Body of pancreas (tissue), 4 donors: ENCODE measurements at regions not wholly inside any gene's neighbourhood (a gene's known extent, or its start where the extent isn't known, plus 50 kb on each side); places are given as distances from the start of the nearest gene placed in this dataset.

Experiments used
- ATAC-seq: fragments of 150-250 bp; one replicate; pipeline ENCODE4 v1.9.1; 2016
- DNase-seq, 4 donors: peaks; one replicate each; pipeline ENCODE4 v3.0.0-alpha.2; 2019
- H3K27ac ChIP-seq, 4 donors: fragments of 200-600 bp; sonication (generic); 1 replicate in 3 of 4; 2 replicates in 1 of 4; pipeline versions ENCODE4 v1.5.1 to v1.6.1; 2016 to 2019; ENCODE audit warnings: mild to moderate bottlenecking in 1 of 4, mixed read lengths in 1 of 4, moderate library complexity in 1 of 4
- H3K27me3 ChIP-seq, 2 donors: fragments of 200-600 bp; sonication (generic); one replicate each; pipeline ENCODE4 v1.6.0; 2016; ENCODE audit warnings: mild to moderate bottlenecking in 1 of 2
- H3K36me3 ChIP-seq, 2 donors: fragments of 200-600 bp; sonication (generic); replicated peaks in 1 of 2; 2 replicates each; pipeline ENCODE4 v1.5.1; 2016; ENCODE audit warnings: low read depth in 2 of 2; ENCODE audit not compliant: insufficient read depth in 1 of 2
- H3K4me1 ChIP-seq: fragments of 200-600 bp; sonication (generic); one replicate; pipeline ENCODE4 v1.6.0; 2016
- H3K4me3 ChIP-seq, 2 donors: fragments of 200-600 bp; sonication (generic); 1 replicate in 1 of 2; 2 replicates in 1 of 2; pipeline ENCODE4 v1.5.1; 2016 to 2019
- H3K9me3 ChIP-seq, 3 donors: fragments of 200-600 bp; sonication (generic); 1 replicate in 2 of 3; 2 replicates in 1 of 3; pipeline ENCODE4 v1.5.1; 2016
- CTCF ChIP-seq, 7 experiments: fragments of 450-650 bp in 4 of 7; fragments of 200-600 bp in 3 of 7; sonication (generic) in 3 of 7; IDR thresholded peaks; one replicate each; pipeline ENCODE4 v1.5.1; 2016 to 2019; ENCODE audit warnings: antibody characterized with exemption in 7 of 7
- POLR2A ChIP-seq, 3 donors: fragments of 450-650 bp; IDR thresholded peaks; one replicate each; pipeline ENCODE4 v1.6.1; 2016; ENCODE audit warnings: antibody characterized with exemption in 3 of 3, mild to moderate bottlenecking in 2 of 3
- WGBS, 2 donors: methylation state at CpG; one replicate each; pipeline ENCODE4 v1.1.5; 2017; 5-methylcytosine and 5-hydroxymethylcytosine counted together
- intact Hi-C: fragments of 100-400 bp; cut with DNase I; formaldehyde crosslinking; loops from one replicate; pipeline ENCODE4 v1.15.1; 2023

- H3K27me3 ChIP-seq: no peaks in the 10 kb centered on the region
- DNase-seq (no peak), ATAC-seq (no peak)
- no peaks in the 10 kb centered on the region for H3K4me1 ChIP-seq
- intact Hi-C loops: no loop called here
- TF ChIP-seq CTCF (IDR thresholded peaks at IDR 0.05) (no peak), POLR2A (IDR thresholded peaks at IDR 0.05) (no peak)
- no peak overlapping the region for H3K27ac ChIP-seq
- H3K4me3 ChIP-seq: no peak overlapping the region
- H3K36me3 ChIP-seq: no peaks in the 10 kb centered on the region
- H3K9me3 ChIP-seq: no peaks in the 10 kb centered on the region
Observed at GRCh38 chr4:23613782-23614181, 276.1 kb downstream of the PPARGC1A start.

- Histone ChIP-seq H3K4me1 (no peaks in the 10 kb centered on the region), H3K4me3 (no peak overlapping the region), H3K9me3 (no peaks in the 10 kb centered on the region), H3K27me3 (no peaks in the 10 kb centered on the region), H3K36me3 (no peaks in the 10 kb centered on the region), H3K27ac (no peak overlapping the region)
- WGBS, 2 donors: 46 to 58% methylated on average over 2 of the region's 2 CpGs
- TF ChIP-seq CTCF (IDR thresholded peaks at IDR 0.05) (no peak), POLR2A (IDR thresholded peaks at IDR 0.05) (no peak)
- no peak for DNase-seq
- no peak for ATAC-seq
- intact Hi-C loops: no loop called here
Observed at GRCh38 chr4:23602720-23603119, 287.1 kb downstream of the PPARGC1A start.

GRCh38 chr4:23594125-23594524 is 295.7 kb downstream of the PPARGC1A start:
- no peak overlapping the region for H3K27ac ChIP-seq
- H3K36me3 ChIP-seq: no peaks in the 10 kb centered on the region
- H3K4me1 ChIP-seq: no peaks in the 10 kb centered on the region
- no peaks in the 10 kb centered on the region for H3K27me3 ChIP-seq
- H3K9me3 ChIP-seq: no peaks in the 10 kb centered on the region
- WGBS, 2 donors: 40 to 44% methylated on average over 3 of the region's 3 CpGs
- no peak overlapping the region for H3K4me3 ChIP-seq
- TF ChIP-seq CTCF (IDR thresholded peaks at IDR 0.05) (no peak), POLR2A (IDR thresholded peaks at IDR 0.05) (no peak)
- ATAC-seq (no peak), DNase-seq (no peak)
- intact Hi-C loops: no loop called here

GRCh38 chr4:23590431-23590830 is 299.4 kb downstream of the PPARGC1A start:
- 49 to 50% methylated on average over 2 of the region's 2 CpGs for WGBS, 2 donors

More at GRCh38 chr4:23590431-23590830, 299.4 kb downstream of the PPARGC1A start:
- no peak overlapping the region for H3K4me3 ChIP-seq
- ATAC-seq: no peak
- H3K27ac ChIP-seq: no peak overlapping the region
- H3K4me1 ChIP-seq: no peaks in the 10 kb centered on the region
- no peaks in the 10 kb centered on the region for H3K36me3 ChIP-seq
- intact Hi-C loops: no loop called here
- DNase-seq: no peak
- H3K27me3 ChIP-seq: no peaks in the 10 kb centered on the region
- H3K9me3 ChIP-seq: no peaks in the 10 kb centered on the region
- TF ChIP-seq CTCF (IDR thresholded peaks at IDR 0.05): no peak
- TF ChIP-seq POLR2A (IDR thresholded peaks at IDR 0.05): no peak
